Prostate gland (tissue), 2 donors: ENCODE measurements at regions not wholly inside any gene's neighbourhood (a gene's known extent, or its start where the extent isn't known, plus 50 kb on each side); places are given as distances from the start of the nearest gene placed in this dataset.

Experiments
- DNase-seq: peaks from one replicate; pipeline ENCODE4 v3.0.0-alpha.2; 2019; ENCODE audit warnings: low spot score
- H3K27ac ChIP-seq, 2 donors: fragments of 200-600 bp; sonication (generic); 2 replicates each; pipeline ENCODE4 v1.5.1; 2017 to 2019
- H3K27me3 ChIP-seq: fragments of 200-600 bp; sonication (generic); replicated peaks from 2 replicates; pipeline ENCODE4 v1.5.1; 2019; ENCODE audit not compliant: insufficient read depth
- H3K36me3 ChIP-seq, 2 donors: fragments of 200-600 bp; sonication (generic); 1 replicate in 1 of 2; 2 replicates in 1 of 2; pipeline versions ENCODE4 v1.5.1 to v1.8.1; 2017 to 2019
- H3K4me1 ChIP-seq: fragments of 200-600 bp; sonication (generic); replicated peaks from 2 replicates; pipeline ENCODE4 v1.5.1; 2019
- H3K4me3 ChIP-seq, 2 donors: fragments of 200-600 bp; sonication (generic); 2 replicates each; pipeline ENCODE4 v1.5.1; 2017 to 2019
- H3K9me3 ChIP-seq: fragments of 200-600 bp; sonication (generic); 2 replicates; pipeline ENCODE4 v1.5.1; 2017
- CTCF ChIP-seq, 4 experiments: fragments of 200-600 bp in 2 of 4; fragments of 450-650 bp in 2 of 4; sonication (generic) in 2 of 4; IDR thresholded peaks; 1 replicate in 3 of 4; 2 replicates in 1 of 4; pipeline ENCODE4 v1.5.1; 2016 to 2019; ENCODE audit warnings: antibody characterized with exemption in 4 of 4, mild to moderate bottlenecking in 2 of 4, moderate library complexity in 2 of 4
- POLR2A ChIP-seq: fragments of 450-650 bp; IDR thresholded peaks from one replicate; pipeline ENCODE4 v1.6.1; 2016; ENCODE audit warnings: antibody characterized with exemption, mild to moderate bottlenecking
- POLR2AphosphoS5 ChIP-seq: sonication (generic); formaldehyde crosslinking; IDR thresholded peaks from one replicate; pipeline ENCODE4 v1.6.1; 2017; ENCODE audit warnings: antibody characterized with exemption
- WGBS: methylation state at CpG from one replicate; pipeline ENCODE4 v1.1.5; 2018; 5-methylcytosine and 5-hydroxymethylcytosine counted together
- intact Hi-C: fragments of 100-400 bp; cut with DNase I; formaldehyde crosslinking; loops from one replicate; pipeline ENCODE4 v1.14.2; 2022

- H3K27me3 ChIP-seq, result no peaks in the 10 kb centered on the region
- DNase-seq, result no peak
- WGBS, result 83% methylated on average over 4 of the region's 4 CpGs
- no peak overlapping the region for H3K4me3 ChIP-seq
- no peaks in the 10 kb centered on the region for H3K4me1 ChIP-seq
- intact Hi-C loops, result no loop called here
- H3K36me3 ChIP-seq, result no peaks in the 10 kb centered on the region
- no peak overlapping the region for H3K27ac ChIP-seq
- no peaks in the 10 kb centered on the region for H3K9me3 ChIP-seq
- TF ChIP-seq POLR2AphosphoS5, result no peak
- no peak for TF ChIP-seq POLR2A
- no peak for TF ChIP-seq CTCF (IDR thresholded peaks at IDR 0.05)
These were observed 207.3 kb downstream of the BMP7 start for GRCh38 chr20:57059055-57059596.

- WGBS, result 56% methylated on average over 8 of the region's 8 CpGs
- TF ChIP-seq POLR2AphosphoS5, result no peak
- no peak for TF ChIP-seq POLR2A
- TF ChIP-seq CTCF (IDR thresholded peaks at IDR 0.05), result no peak
- intact Hi-C loops, result loop anchor here (5.0 kb wide), 1 partner anchor 508 kb away; no protein-coding TSS in a partner anchor
These were observed 205.9 kb downstream of the BMP7 start for GRCh38 chr20:57060407-57061050.

DNA sequence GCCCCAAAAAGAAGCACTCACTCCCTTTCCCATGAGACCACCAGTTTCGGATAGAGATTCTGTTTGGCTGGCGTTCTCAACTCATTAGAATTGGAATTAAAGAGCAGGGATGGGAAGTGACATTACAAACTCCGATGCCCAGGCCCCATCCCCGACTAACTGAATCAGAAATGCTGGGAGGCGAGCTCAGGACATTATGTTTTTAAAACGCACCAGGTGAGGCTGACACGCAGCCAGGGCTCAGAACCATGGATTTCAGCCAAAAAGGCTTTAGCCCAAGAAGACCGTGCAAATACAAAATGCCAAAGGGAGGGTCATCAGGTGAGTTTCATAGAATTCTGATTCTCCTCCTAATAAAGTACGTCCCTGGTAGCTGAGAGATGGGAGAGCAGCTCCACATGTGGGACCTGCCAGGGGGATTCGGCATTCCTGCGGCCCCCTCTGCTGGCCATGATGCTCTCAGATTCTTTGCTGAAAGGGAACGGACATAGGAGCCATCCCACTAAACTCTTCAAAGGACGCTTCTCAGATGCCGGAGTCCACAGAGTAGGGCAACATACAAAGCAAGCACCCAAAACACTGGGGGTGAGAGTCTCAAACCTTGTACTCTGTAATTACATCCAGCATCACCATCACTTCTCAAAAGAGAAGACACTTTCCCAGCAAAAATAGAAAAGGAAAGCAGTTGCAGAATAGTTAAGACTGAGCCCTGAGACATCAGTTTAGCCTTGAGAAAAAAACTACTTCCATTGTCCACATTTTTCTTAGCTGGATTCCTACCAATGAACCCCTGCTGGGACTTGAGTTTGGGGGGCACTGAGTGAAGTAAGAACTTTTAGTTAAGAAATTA, 205.2 kb downstream of the BMP7 start:
- H3K36me3 ChIP-seq, result no peaks in the 10 kb centered on the region
- H3K27ac ChIP-seq, result no peak overlapping the region
- TF ChIP-seq POLR2A, result no peak
- peak; percentile 16 to 60 (median 50) for TF ChIP-seq CTCF (IDR thresholded peaks at IDR 0.05)
- no peak for TF ChIP-seq POLR2AphosphoS5
- no peaks in the 10 kb centered on the region for H3K4me1 ChIP-seq
- intact Hi-C loops, result loop anchor here (5.0 kb wide), 1 partner anchor 509 kb away; no protein-coding TSS in a partner anchor
- H3K4me3 ChIP-seq, result no peak overlapping the region
- no peaks in the 10 kb centered on the region for H3K9me3 ChIP-seq
- DNase-seq, result peak; percentile 58
- WGBS, result 28% methylated on average over 14 of the region's 14 CpGs
- no peaks in the 10 kb centered on the region for H3K27me3 ChIP-seq

More at GRCh38 chr20:57060407-57061050, 205.9 kb downstream of the BMP7 start:
- DNase-seq, result no peak
- no peak overlapping the region for H3K27ac ChIP-seq
- H3K27me3 ChIP-seq, result no peaks in the 10 kb centered on the region
- no peak overlapping the region for H3K4me3 ChIP-seq
- no peaks in the 10 kb centered on the region for H3K9me3 ChIP-seq
- no peaks in the 10 kb centered on the region for H3K36me3 ChIP-seq
- no peaks in the 10 kb centered on the region for H3K4me1 ChIP-seq

- Histone ChIP-seq H3K4me1 (no peaks in the 10 kb centered on the region), H3K4me3 (no peak overlapping the region), H3K36me3 (no peaks in the 10 kb centered on the region), H3K9me3 (no peaks in the 10 kb centered on the region), H3K27me3 (no peaks in the 10 kb centered on the region), H3K27ac (no peak overlapping the region)
- WGBS, result 88% methylated on average over 4 of the region's 4 CpGs
- no peak for DNase-seq
- intact Hi-C loops, result loop anchor here (5.0 kb wide), 1 partner anchor 510 kb away; no protein-coding TSS in a partner anchor
- no peak for TF ChIP-seq POLR2A
- TF ChIP-seq CTCF (IDR thresholded peaks at IDR 0.05), result no peak
- no peak for TF ChIP-seq POLR2AphosphoS5
These were observed 204.2 kb downstream of the BMP7 start for GRCh38 chr20:57062241-57062640.
